ENCODE measurements at regions not wholly inside any gene's neighbourhood (a gene's known extent, or its start where the extent isn't known, plus 50 kb on each side); places are given as distances from the start of the nearest gene placed in this dataset.

GRCh38 chr9:80218328-80218727 is 646.6 kb downstream of the TLE4 start:
- Histone ChIP-seq H3K4me3 (ENCODE audit: low read depth in 1 of 2, low read length in 2 of 2) (no peak overlapping the region), H3K4me1 (ENCODE audit: insufficient read depth, low read length) (peaks cover 7% of the 10 kb centered on the region), H3K9me3 (ENCODE audit: low read length) (no peaks in the 10 kb centered on the region), H3K36me3 (ENCODE audit: insufficient read depth, low read length) (no peaks in the 10 kb centered on the region), H3K9ac (ENCODE audit: low read length) (no peak overlapping the region), H3K27ac (ENCODE audit: low read depth, low read length) (no peak overlapping the region), H3K27me3 (ENCODE audit: control insufficient read depth in 1 of 2, insufficient read depth in 2 of 2, low read length in 2 of 2) (no peaks in the 10 kb centered on the region)

- H3K4me1 ChIP-seq (ENCODE audit: insufficient read depth, low read length), result peaks cover 7% of the 10 kb centered on the region
- no peaks in the 10 kb centered on the region for H3K9me3 ChIP-seq (ENCODE audit: low read length)
- H3K36me3 ChIP-seq (ENCODE audit: insufficient read depth, low read length), result no peaks in the 10 kb centered on the region
- H3K9ac ChIP-seq (ENCODE audit: low read length), result no peak overlapping the region
- H3K4me3 ChIP-seq (ENCODE audit: low read depth in 1 of 2, low read length in 2 of 2), result no peak overlapping the region
- H3K27me3 ChIP-seq (ENCODE audit: control insufficient read depth in 1 of 2, insufficient read depth in 2 of 2, low read length in 2 of 2), result no peaks in the 10 kb centered on the region
- H3K27ac ChIP-seq (ENCODE audit: low read depth, low read length), result no peak overlapping the region
Measured at GRCh38 chr9:80213613-80214012, 641.8 kb downstream of the TLE4 start.

- Histone ChIP-seq H3K36me3 (ENCODE audit: insufficient read depth, low read length) (no peaks in the 10 kb centered on the region), H3K9ac (ENCODE audit: low read length) (no peak overlapping the region), H3K27me3 (ENCODE audit: control insufficient read depth in 1 of 2, insufficient read depth in 2 of 2, low read length in 2 of 2) (no peaks in the 10 kb centered on the region), H3K27ac (ENCODE audit: low read depth, low read length) (no peak overlapping the region), H3K4me3 (ENCODE audit: low read depth in 1 of 2, low read length in 2 of 2) (no peak overlapping the region), H3K4me1 (ENCODE audit: insufficient read depth, low read length) (no peaks in the 10 kb centered on the region), H3K9me3 (ENCODE audit: low read length) (no peaks in the 10 kb centered on the region)
Measured at GRCh38 chr9:80208696-80209095, 636.9 kb downstream of the TLE4 start.

- H3K27ac ChIP-seq (ENCODE audit: low read depth, low read length), result no peak overlapping the region
- H3K9ac ChIP-seq (ENCODE audit: low read length), result no peak overlapping the region
- no peak overlapping the region for H3K4me3 ChIP-seq (ENCODE audit: low read depth in 1 of 2, low read length in 2 of 2)
- no peaks in the 10 kb centered on the region for H3K9me3 ChIP-seq (ENCODE audit: low read length)
- no peaks in the 10 kb centered on the region for H3K36me3 ChIP-seq (ENCODE audit: insufficient read depth, low read length)
- H3K27me3 ChIP-seq (ENCODE audit: control insufficient read depth in 1 of 2, insufficient read depth in 2 of 2, low read length in 2 of 2), result no peaks in the 10 kb centered on the region
- H3K4me1 ChIP-seq (ENCODE audit: insufficient read depth, low read length), result no peaks in the 10 kb centered on the region
Measured at GRCh38 chr9:80204054-80204453, 632.3 kb downstream of the TLE4 start.

- Histone ChIP-seq H3K4me3 (ENCODE audit: low read depth in 1 of 2, low read length in 2 of 2) (no peak overlapping the region), H3K27me3 (ENCODE audit: control insufficient read depth in 1 of 2, insufficient read depth in 2 of 2, low read length in 2 of 2) (no peaks in the 10 kb centered on the region), H3K4me1 (ENCODE audit: insufficient read depth, low read length) (no peaks in the 10 kb centered on the region), H3K9me3 (ENCODE audit: low read length) (no peaks in the 10 kb centered on the region), H3K36me3 (ENCODE audit: insufficient read depth, low read length) (no peaks in the 10 kb centered on the region), H3K27ac (ENCODE audit: low read depth, low read length) (no peak overlapping the region), H3K9ac (ENCODE audit: low read length) (no peak overlapping the region)
Measured at GRCh38 chr9:80197661-80198060, 625.9 kb downstream of the TLE4 start.

- no peaks in the 10 kb centered on the region for H3K9me3 ChIP-seq (ENCODE audit: low read length)
- no peak overlapping the region for H3K9ac ChIP-seq (ENCODE audit: low read length)
- no peaks in the 10 kb centered on the region for H3K36me3 ChIP-seq (ENCODE audit: insufficient read depth, low read length)
- H3K4me3 ChIP-seq (ENCODE audit: low read depth in 1 of 2, low read length in 2 of 2), result no peak overlapping the region
- H3K4me1 ChIP-seq (ENCODE audit: insufficient read depth, low read length), result no peaks in the 10 kb centered on the region
- H3K27me3 ChIP-seq (ENCODE audit: control insufficient read depth in 1 of 2, insufficient read depth in 2 of 2, low read length in 2 of 2), result no peaks in the 10 kb centered on the region
- H3K27ac ChIP-seq (ENCODE audit: low read depth, low read length), result no peak overlapping the region
Measured at GRCh38 chr9:80191108-80191507, 619.3 kb downstream of the TLE4 start.

GRCh38 chr9:80188579-80188978 is 616.8 kb downstream of the TLE4 start:
- H3K27me3 ChIP-seq (ENCODE audit: control insufficient read depth in 1 of 2, insufficient read depth in 2 of 2, low read length in 2 of 2), result no peaks in the 10 kb centered on the region
- H3K9ac ChIP-seq (ENCODE audit: low read length), result no peak overlapping the region
- H3K27ac ChIP-seq (ENCODE audit: low read depth, low read length), result no peak overlapping the region
- no peak overlapping the region for H3K4me3 ChIP-seq (ENCODE audit: low read depth in 1 of 2, low read length in 2 of 2)
- no peaks in the 10 kb centered on the region for H3K36me3 ChIP-seq (ENCODE audit: insufficient read depth, low read length)
- H3K9me3 ChIP-seq (ENCODE audit: low read length), result no peaks in the 10 kb centered on the region
- no peaks in the 10 kb centered on the region for H3K4me1 ChIP-seq (ENCODE audit: insufficient read depth, low read length)

- Histone ChIP-seq H3K4me1 (ENCODE audit: insufficient read depth, low read length) (no peaks in the 10 kb centered on the region), H3K4me3 (ENCODE audit: low read depth in 1 of 2, low read length in 2 of 2) (no peak overlapping the region)
Measured at GRCh38 chr9:80185112-80185738, 613.5 kb downstream of the TLE4 start.

GRCh38 chr9:80177949-80178480 is 606.2 kb downstream of the TLE4 start:
- H3K27ac ChIP-seq (ENCODE audit: low read depth, low read length), result no peak overlapping the region

More at GRCh38 chr9:80185112-80185738, 613.5 kb downstream of the TLE4 start:
- Histone ChIP-seq H3K9me3 (ENCODE audit: low read length) (no peaks in the 10 kb centered on the region), H3K9ac (ENCODE audit: low read length) (no peak overlapping the region), H3K36me3 (ENCODE audit: insufficient read depth, low read length) (no peaks in the 10 kb centered on the region), H3K27ac (ENCODE audit: low read depth, low read length) (no peak overlapping the region), H3K27me3 (ENCODE audit: control insufficient read depth in 1 of 2, insufficient read depth in 2 of 2, low read length in 2 of 2) (no peaks in the 10 kb centered on the region)

GRCh38 chr9:80175286-80176150 is 603.8 kb downstream of the TLE4 start:
- Histone ChIP-seq H3K4me1 (ENCODE audit: insufficient read depth, low read length) (no peaks in the 10 kb centered on the region), H3K36me3 (ENCODE audit: insufficient read depth, low read length) (no peaks in the 10 kb centered on the region), H3K9ac (ENCODE audit: low read length) (no peak overlapping the region), H3K27ac (ENCODE audit: low read depth, low read length) (no peak overlapping the region), H3K4me3 (ENCODE audit: low read depth in 1 of 2, low read length in 2 of 2) (no peak overlapping the region), H3K27me3 (ENCODE audit: control insufficient read depth in 1 of 2, insufficient read depth in 2 of 2, low read length in 2 of 2) (no peaks in the 10 kb centered on the region), H3K9me3 (ENCODE audit: low read length) (no peaks in the 10 kb centered on the region)

More at GRCh38 chr9:80177949-80178480, 606.2 kb downstream of the TLE4 start:
- no peaks in the 10 kb centered on the region for H3K36me3 ChIP-seq (ENCODE audit: insufficient read depth, low read length)
- no peak overlapping the region for H3K9ac ChIP-seq (ENCODE audit: low read length)
- H3K4me1 ChIP-seq (ENCODE audit: insufficient read depth, low read length), result no peaks in the 10 kb centered on the region
- H3K27me3 ChIP-seq (ENCODE audit: control insufficient read depth in 1 of 2, insufficient read depth in 2 of 2, low read length in 2 of 2), result no peaks in the 10 kb centered on the region
- H3K9me3 ChIP-seq (ENCODE audit: low read length), result no peaks in the 10 kb centered on the region
- no peak overlapping the region for H3K4me3 ChIP-seq (ENCODE audit: low read depth in 1 of 2, low read length in 2 of 2)

GRCh38 chr9:80163889-80164288 is 592.1 kb downstream of the TLE4 start:
- H3K4me1 ChIP-seq (ENCODE audit: insufficient read depth, low read length), result no peaks in the 10 kb centered on the region
- no peaks in the 10 kb centered on the region for H3K27me3 ChIP-seq (ENCODE audit: control insufficient read depth in 1 of 2, insufficient read depth in 2 of 2, low read length in 2 of 2)
- H3K9me3 ChIP-seq (ENCODE audit: low read length), result no peaks in the 10 kb centered on the region
- no peak overlapping the region for H3K4me3 ChIP-seq (ENCODE audit: low read depth in 1 of 2, low read length in 2 of 2)
- H3K9ac ChIP-seq (ENCODE audit: low read length), result no peak overlapping the region
- H3K27ac ChIP-seq (ENCODE audit: low read depth, low read length), result no peak overlapping the region
- H3K36me3 ChIP-seq (ENCODE audit: insufficient read depth, low read length), result no peaks in the 10 kb centered on the region

Measured in muscle layer of colon (tissue), 2 donors.